ENCODE measurements at regions not wholly inside any gene's neighbourhood (a gene's known extent, or its start where the extent isn't known, plus 50 kb on each side); places are given as distances from the start of the nearest gene placed in this dataset.

- no peak overlapping the region for H2BK15ac ChIP-seq (ENCODE audit: low read depth, low read length)
- H3K18ac ChIP-seq (ENCODE audit: insufficient read length, low read depth, low read length): no peak overlapping the region
- H3K9me3 ChIP-seq (ENCODE audit: control insufficient read depth, low read depth, low read length): no peaks in the 10 kb centered on the region
- no peak overlapping the region for H3K27ac ChIP-seq (ENCODE audit: insufficient read length, low read depth, low read length)
- no peak for DNase-seq
- no peak overlapping the region for H3K4me2 ChIP-seq (ENCODE audit: insufficient read depth, insufficient read length, low read length)
- H3K4me1 ChIP-seq (ENCODE audit: insufficient read depth, low read length): no peaks in the 10 kb centered on the region
- H3K79me1 ChIP-seq (ENCODE audit: insufficient read depth, low read depth, low read length, poor library complexity, severe bottlenecking): no peaks in the 10 kb centered on the region
- H2BK120ac ChIP-seq (ENCODE audit: low read depth, low read length, poor library complexity, severe bottlenecking): no peak overlapping the region
- no peak overlapping the region for H3K56ac ChIP-seq (ENCODE audit: insufficient read length, low read depth, low read length)
- H3K27me3 ChIP-seq (ENCODE audit: insufficient read depth, low read length): no peaks in the 10 kb centered on the region
- no peak overlapping the region for H2AFZ ChIP-seq (ENCODE audit: low read length)
- no peak overlapping the region; the same call in 1 of the 2 replicates for H3K14ac ChIP-seq (ENCODE audit: insufficient read depth, low read length)
- H2BK12ac ChIP-seq (ENCODE audit: insufficient read length, low read depth, low read length): no peak overlapping the region
- no peak overlapping the region for H3K27ac Mint-ChIP-seq
- H3K9me3 Mint-ChIP-seq: peaks cover 0 to 1% of the 10 kb centered on the region in 2 experiments; a peak in 1 of 5 replicates
- no peak overlapping the region for H4K91ac ChIP-seq (ENCODE audit: insufficient read length, low read depth, low read length)
- H3T11ph ChIP-seq (ENCODE audit: low read length): no peak overlapping the region
- no peaks in the 10 kb centered on the region for H3K23me2 ChIP-seq (ENCODE audit: insufficient read length, low read depth, low read length, poor library complexity, severe bottlenecking)
- H3K27me3 Mint-ChIP-seq (ENCODE audit: low read depth): peaks cover 6% of the 10 kb centered on the region
- H3K79me2 ChIP-seq (ENCODE audit: insufficient read depth, low read length): no peaks in the 10 kb centered on the region; the same call in 1 of the 2 replicates
- H4K8ac ChIP-seq (replicated peaks; ENCODE audit: insufficient read length, low read depth, low read length): no peak overlapping the region
- peaks cover 0 to 9% of the 10 kb centered on the region in 2 experiments; a peak in 2 of 4 replicates for H3K4me1 Mint-ChIP-seq
- no peak overlapping the region for H3K4ac ChIP-seq (ENCODE audit: low read depth, low read length)
- no peak overlapping the region for H2AK5ac ChIP-seq (ENCODE audit: insufficient read length, low read length)
- no peak overlapping the region for H2BK20ac ChIP-seq (ENCODE audit: low read depth, low read length, poor library complexity, severe bottlenecking)
- no CpG with 5 or more reads among the region's 10 CpGs for WGBS (ENCODE audit: extremely low coverage, insufficient read length, low lambda C conversion rate)
- H4K5ac ChIP-seq (ENCODE audit: insufficient read length, low read depth, low read length): no peak overlapping the region
- H3K4me3 Mint-ChIP-seq: no peak overlapping the region
- TF ChIP-seq CTCF (conservative IDR thresholded peaks at IDR 0.05): no peak
- H3K23ac ChIP-seq (ENCODE audit: insufficient read length, low read depth, low read length): no peak overlapping the region
- H3K36me3 Mint-ChIP-seq (ENCODE audit: insufficient read depth in 1 of 3, low read depth in 3 of 3): no peaks in the 10 kb centered on the region
- no peak overlapping the region for H2BK5ac ChIP-seq (ENCODE audit: insufficient read length, low read length)
- H3K9ac ChIP-seq (ENCODE audit: extremely low read depth, insufficient read length, low read length): no peak overlapping the region
- no peaks in the 10 kb centered on the region for H4K20me1 ChIP-seq (ENCODE audit: control insufficient read depth, insufficient read depth, insufficient read length)
These were observed 238.6 kb upstream of the GSE1 start for GRCh38 chr16:85374571-85374872.

All from H9 (cell line).